Keratinocyte (primary cell): ENCODE measurements at regions not wholly inside any gene's neighbourhood (a gene's known extent, or its start where the extent isn't known, plus 50 kb on each side); places are given as distances from the start of the nearest gene placed in this dataset.

ENCODE experiments used
- DNase-seq: peaks from one replicate; pipeline ENCODE4 v3.0.0-alpha.2; 2011; ENCODE audit warnings: low read depth, missing footprints, low spot score
- FAIRE-seq: peaks from 2 replicates; lab custom pipeline; 2011; peaks lifted over from hg19 to GRCh38; lab: Jason Lieb, UNC
- H2AFZ ChIP-seq: 2 replicates; pipeline ENCODE4 v1.6.0; 2012; ENCODE audit warnings: low read length, control low read depth, inconsistent platforms; ENCODE audit not compliant: control insufficient read depth
- H3K27ac ChIP-seq: 2 replicates; pipeline ENCODE4 v1.5.1; 2011; ENCODE audit warnings: low read length; ENCODE audit not compliant: control insufficient read depth, insufficient read depth
- H3K27me3 ChIP-seq: 3 replicates; pipeline ENCODE4 v1.6.0; 2011; ENCODE audit warnings: low read length; ENCODE audit not compliant: control insufficient read depth, insufficient read depth; ENCODE audit errors: extremely low read depth
- H3K36me3 ChIP-seq, 2 experiments: 2 replicates in 1 of 2; 3 replicates in 1 of 2; pipeline ENCODE4 v1.5.1; 2011; ENCODE audit warnings: low read length in 2 of 2, mild to moderate bottlenecking in 1 of 2; ENCODE audit not compliant: control insufficient read depth in 2 of 2, insufficient read depth in 2 of 2; ENCODE audit errors: extremely low read depth in 1 of 2
- H3K4me1 ChIP-seq: 3 replicates; pipeline ENCODE4 v1.5.1; 2011; ENCODE audit warnings: low read length; ENCODE audit not compliant: control insufficient read depth, insufficient read depth; ENCODE audit errors: extremely low read depth
- H3K4me2 ChIP-seq: 3 replicates; pipeline ENCODE4 v1.6.0; 2011; ENCODE audit warnings: low read depth, low read length; ENCODE audit not compliant: control insufficient read depth, insufficient read depth; ENCODE audit errors: extremely low read depth
- H3K4me3 ChIP-seq, 3 experiments: fragments of 200-600 bp in 1 of 3; sonication (generic) in 1 of 3; 2 replicates in 2 of 3; 3 replicates in 1 of 3; pipeline ENCODE4 v1.5.1; 2011 to 2016; ENCODE audit warnings: low read length in 3 of 3, mild to moderate bottlenecking in 3 of 3, control low read depth in 2 of 3, inconsistent platforms in 1 of 3, low read depth in 1 of 3, mixed read lengths in 1 of 3, mixed run types in 1 of 3, moderate library complexity in 1 of 3; ENCODE audit not compliant: control insufficient read depth in 2 of 3, insufficient read depth in 2 of 3; ENCODE audit errors: extremely low read depth in 1 of 3
- H3K79me2 ChIP-seq: 2 replicates; pipeline ENCODE4 v1.6.0; 2012; ENCODE audit warnings: low read length; ENCODE audit not compliant: control insufficient read depth, insufficient read depth
- H3K9ac ChIP-seq: 3 replicates; pipeline ENCODE4 v1.6.0; 2011; ENCODE audit warnings: low read length; ENCODE audit not compliant: control insufficient read depth, insufficient read depth; ENCODE audit errors: extremely low read depth
- H3K9me1 ChIP-seq: 3 replicates; pipeline ENCODE4 v1.6.0; 2011; ENCODE audit warnings: low read length; ENCODE audit not compliant: control insufficient read depth, insufficient read depth; ENCODE audit errors: extremely low read depth
- H3K9me3 ChIP-seq: 2 replicates; pipeline ENCODE4 v1.5.1; 2012; ENCODE audit warnings: low read depth, low read length; ENCODE audit not compliant: control insufficient read depth
- H4K20me1 ChIP-seq: 3 replicates; pipeline ENCODE4 v1.6.0; 2011; ENCODE audit warnings: low read length; ENCODE audit not compliant: control insufficient read depth, insufficient read depth; ENCODE audit errors: extremely low read depth
- CTCF ChIP-seq, 3 experiments: IDR thresholded peaks in 1 of 3; conservative IDR thresholded peaks in 1 of 3; optimal IDR thresholded peaks in 1 of 3; 2 replicates in 2 of 3; 3 replicates in 1 of 3; pipeline versions ENCODE3 to v1.5.1; 2011; ENCODE audit warnings: low read length in 3 of 3, mild to moderate bottlenecking in 3 of 3, moderate library complexity in 2 of 3, control low read depth in 1 of 3, inconsistent platforms in 1 of 3; ENCODE audit not compliant: insufficient read depth in 2 of 3; ENCODE audit errors: extremely low read depth in 1 of 3
- EZH2 ChIP-seq: IDR thresholded peaks from one replicate; pipeline ENCODE4 v1.6.1; 2012; ENCODE audit warnings: inconsistent platforms, mild to moderate bottlenecking, low read length, moderate library complexity
- dilution Hi-C: fragments of 300-500 bp; cut with MboI; formaldehyde crosslinking; loops from one replicate; pipeline ENCODE4 v1.7.0; 2020; ENCODE audit warnings: low sequenced_read_pairs; ENCODE audit not compliant: extremely low pct_ligation_motif_present

DNA sequence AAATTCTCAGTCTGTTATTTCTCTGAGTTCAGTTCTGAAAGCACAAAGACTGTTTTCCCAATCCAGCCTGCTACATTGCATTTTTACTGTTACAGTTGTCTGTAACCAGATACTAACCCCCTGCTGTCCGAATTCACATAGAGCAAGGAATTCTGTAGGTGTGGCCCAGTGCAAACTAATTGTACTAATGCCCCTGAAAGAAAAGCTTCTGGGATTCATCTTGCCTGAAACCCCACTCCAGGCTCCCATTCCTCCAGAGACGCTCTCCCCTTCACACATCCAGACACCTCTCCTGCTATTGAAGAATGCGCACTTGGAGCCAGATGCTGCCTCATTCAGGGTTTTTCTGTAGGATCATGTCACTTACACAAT, 127.0 kb downstream of the TTC32 start:
- no peak for TF ChIP-seq EZH2
- no peak for TF ChIP-seq CTCF (optimal IDR thresholded peaks at IDR 0.05 in 1 of 3, IDR thresholded peaks at IDR 0.05 in 1 of 3, conservative IDR thresholded peaks at IDR 0.05 in 1 of 3; ENCODE audit: extremely low read depth in 1 of 3, insufficient read depth in 2 of 3, low read length in 3 of 3)
- dilution Hi-C loops = no loop called here
- no peaks in the 10 kb centered on the region for H3K79me2 ChIP-seq
- FAIRE-seq (no peak), DNase-seq (no peak)
- H3K9ac ChIP-seq = no peak overlapping the region
- H3K27ac ChIP-seq = no peak overlapping the region
- H3K9me1 ChIP-seq = no peaks in the 10 kb centered on the region
- H3K4me1 ChIP-seq = no peaks in the 10 kb centered on the region
- no peak overlapping the region for H2AFZ ChIP-seq
- H3K4me2 ChIP-seq = no peak overlapping the region
- H3K9me3 ChIP-seq = no peaks in the 10 kb centered on the region
- no peak overlapping the region for H3K4me3 ChIP-seq
- H4K20me1 ChIP-seq = no peaks in the 10 kb centered on the region
- peaks cover 20% of the 10 kb centered on the region for H3K27me3 ChIP-seq
- H3K36me3 ChIP-seq = no peaks in the 10 kb centered on the region

DNA sequence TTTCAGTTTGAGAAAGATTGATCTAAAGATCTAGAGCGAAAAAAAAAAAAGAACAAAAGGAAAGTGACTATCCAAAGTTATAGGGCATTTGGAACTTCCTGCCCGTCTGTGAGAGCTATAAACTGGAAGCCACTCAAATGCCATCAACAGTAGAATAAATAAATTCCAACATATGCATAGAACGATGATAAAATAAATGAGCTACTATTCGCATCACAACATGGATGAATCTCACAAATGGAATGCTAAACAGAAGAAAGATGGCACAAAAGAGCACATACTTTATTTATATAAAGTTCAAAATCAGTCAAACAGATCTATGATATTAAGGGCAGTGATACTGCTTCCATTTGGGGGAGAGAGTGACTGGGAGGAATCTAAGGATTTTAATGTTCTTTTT, 128.8 kb downstream of the TTC32 start:
- Histone ChIP-seq H2AFZ (no peak overlapping the region), H3K27ac (no peak overlapping the region), H3K9ac (no peak overlapping the region), H3K9me1 (no peaks in the 10 kb centered on the region), H3K9me3 (no peaks in the 10 kb centered on the region), H3K4me3 (no peak overlapping the region), H3K79me2 (no peaks in the 10 kb centered on the region), H3K36me3 (no peaks in the 10 kb centered on the region), H3K4me1 (no peaks in the 10 kb centered on the region), H3K27me3 (peaks cover 10% of the 10 kb centered on the region), H4K20me1 (no peaks in the 10 kb centered on the region), H3K4me2 (no peak overlapping the region)
- TF ChIP-seq CTCF (optimal IDR thresholded peaks at IDR 0.05 in 1 of 3, IDR thresholded peaks at IDR 0.05 in 1 of 3, conservative IDR thresholded peaks at IDR 0.05 in 1 of 3; ENCODE audit: extremely low read depth in 1 of 3, insufficient read depth in 2 of 3, low read length in 3 of 3) (no peak), EZH2 (no peak)
- dilution Hi-C loops = no loop called here
- FAIRE-seq (no peak), DNase-seq (no peak)
